KMS-11 (cell line): ENCODE measurements at regions not wholly inside any gene's neighbourhood (a gene's known extent, or its start where the extent isn't known, plus 50 kb on each side); places are given as distances from the start of the nearest gene placed in this dataset.

Experiments
- H2AFZ ChIP-seq: fragments of 200-600 bp; sonication (generic); 2 replicates; pipeline ENCODE4 v1.6.1; 2016; ENCODE audit warnings: antibody characterized with exemption, mixed run types, low read depth
- H3K27ac ChIP-seq: fragments of 200-600 bp; sonication (generic); 2 replicates; pipeline ENCODE4 v1.6.1; 2016; ENCODE audit warnings: mild to moderate bottlenecking, mixed run types
- H3K27me3 ChIP-seq: fragments of 200-600 bp; sonication (generic); 2 replicates; pipeline ENCODE4 v1.6.1; 2017; ENCODE audit warnings: mild to moderate bottlenecking, low read depth, mixed run types, moderate library complexity; ENCODE audit not compliant: insufficient read depth
- H3K36me3 ChIP-seq: fragments of 200-600 bp; sonication (generic); 2 replicates; pipeline ENCODE4 v1.6.1; 2017; ENCODE audit warnings: mild to moderate bottlenecking, mixed run types; ENCODE audit not compliant: insufficient read depth
- H3K4me1 ChIP-seq: fragments of 200-600 bp; sonication (generic); 2 replicates; pipeline ENCODE4 v1.6.1; 2016; ENCODE audit warnings: mild to moderate bottlenecking, low read depth, mixed run types; ENCODE audit not compliant: poor library complexity, severe bottlenecking
- H3K4me2 ChIP-seq: fragments of 200-600 bp; sonication (generic); 2 replicates; pipeline ENCODE4 v1.7.0; 2016; ENCODE audit warnings: mild to moderate bottlenecking, mixed run types
- H3K4me3 ChIP-seq: fragments of 200-600 bp; sonication (generic); IDR thresholded peaks from 2 replicates; pipeline ENCODE4 v1.6.1; 2017; ENCODE audit warnings: low read depth, low read length, mixed read lengths; ENCODE audit not compliant: insufficient read depth
- H3K79me2 ChIP-seq: fragments of 200-600 bp; sonication (generic); 2 replicates; pipeline ENCODE4 v1.6.1; 2016; ENCODE audit warnings: low read depth, mixed run types; ENCODE audit not compliant: insufficient read depth
- H3K9ac ChIP-seq: fragments of 200-600 bp; sonication (generic); 2 replicates; pipeline ENCODE4 v1.6.1; 2016; ENCODE audit warnings: mild to moderate bottlenecking, mixed run types
- H4K20me1 ChIP-seq: fragments of 200-600 bp; sonication (generic); 2 replicates; pipeline ENCODE4 v1.6.1; 2016; ENCODE audit warnings: mild to moderate bottlenecking, mixed run types; ENCODE audit not compliant: insufficient read depth
- CTCF ChIP-seq: fragments of 200-600 bp; sonication (generic); conservative IDR thresholded peaks from 2 replicates; pipeline ENCODE4 v1.6.1; 2017; ENCODE audit warnings: low read depth, mild to moderate bottlenecking, antibody characterized with exemption, low read length, moderate library complexity, mixed read lengths

- Histone ChIP-seq H3K27ac (no peak overlapping the region), H3K27me3 (no peaks in the 10 kb centered on the region), H3K4me3 (no peak overlapping the region), H3K36me3 (no peaks in the 10 kb centered on the region), H3K9ac (no peak overlapping the region), H3K79me2 (no peaks in the 10 kb centered on the region), H2AFZ (no peak overlapping the region), H3K4me2 (no peak overlapping the region), H3K4me1 (no peaks in the 10 kb centered on the region), H4K20me1 (no peaks in the 10 kb centered on the region)
- no peak for TF ChIP-seq CTCF
Observed at GRCh38 chr1:87678266-87678665, 349.6 kb downstream of the LMO4 start.

GRCh38 chr1:87682565-87682964 is 353.9 kb downstream of the LMO4 start:
- H3K9ac ChIP-seq: no peak overlapping the region
- no peak overlapping the region for H2AFZ ChIP-seq
- no peak overlapping the region for H3K4me2 ChIP-seq
- no peaks in the 10 kb centered on the region for H4K20me1 ChIP-seq
- H3K4me1 ChIP-seq: no peaks in the 10 kb centered on the region
- H3K4me3 ChIP-seq: no peak overlapping the region
- no peak overlapping the region for H3K27ac ChIP-seq
- no peaks in the 10 kb centered on the region for H3K36me3 ChIP-seq
- no peak for TF ChIP-seq CTCF
- H3K27me3 ChIP-seq: no peaks in the 10 kb centered on the region
- H3K79me2 ChIP-seq: no peaks in the 10 kb centered on the region

GRCh38 chr1:87683196-87683956 is 354.7 kb downstream of the LMO4 start:
- Histone ChIP-seq H3K79me2 (no peaks in the 10 kb centered on the region), H3K36me3 (no peaks in the 10 kb centered on the region), H3K27ac (no peak overlapping the region), H3K27me3 (no peaks in the 10 kb centered on the region), H2AFZ (no peak overlapping the region), H4K20me1 (no peaks in the 10 kb centered on the region), H3K4me2 (no peak overlapping the region), H3K9ac (no peak overlapping the region), H3K4me3 (no peak overlapping the region), H3K4me1 (no peaks in the 10 kb centered on the region)
- no peak for TF ChIP-seq CTCF

- no peak for TF ChIP-seq CTCF
- no peaks in the 10 kb centered on the region for H3K36me3 ChIP-seq
- no peak overlapping the region for H3K9ac ChIP-seq
- H3K27me3 ChIP-seq: no peaks in the 10 kb centered on the region
- H2AFZ ChIP-seq: no peak overlapping the region
- H3K79me2 ChIP-seq: no peaks in the 10 kb centered on the region
- no peak overlapping the region for H3K4me2 ChIP-seq
- H3K27ac ChIP-seq: no peak overlapping the region
- no peaks in the 10 kb centered on the region for H4K20me1 ChIP-seq
- H3K4me3 ChIP-seq: no peak overlapping the region
- no peaks in the 10 kb centered on the region for H3K4me1 ChIP-seq
Observed at GRCh38 chr1:87684194-87684593, 355.5 kb downstream of the LMO4 start.
